NOMO-1 treated with dmso at 0.1 percent for 144 hours (cell line): ENCODE measurements at regions not wholly inside any gene's neighbourhood (a gene's known extent, or its start where the extent isn't known, plus 50 kb on each side); places are given as distances from the start of the nearest gene placed in this dataset.

Experiments used
- DNase-seq: peaks from one replicate; lab custom pipeline; 2025; ENCODE audit not compliant: unreplicated experiment; lab: John Stamatoyannopoulos, UW

- DNase-seq, result no peak
Observed at GRCh38 chr9:1658661-1659362, 356.3 kb upstream of the SMARCA2 start.

- DNase-seq, result no peak
Observed at GRCh38 chr9:1659363-1659690, 355.8 kb upstream of the SMARCA2 start.

- no peak for DNase-seq
Observed at GRCh38 chr9:1668441-1668840, 346.7 kb upstream of the SMARCA2 start.

GRCh38 chr9:1673300-1673699, 341.8 kb upstream of the SMARCA2 start:
- no peak for DNase-seq

GRCh38 chr9:1676771-1677170, 338.4 kb upstream of the SMARCA2 start:
- DNase-seq, result no peak

GRCh38 chr9:1683951-1684350, 331.2 kb upstream of the SMARCA2 start:
- no peak for DNase-seq

GRCh38 chr9:1698991-1699390, 316.2 kb upstream of the SMARCA2 start:
- no peak for DNase-seq

- DNase-seq, result no peak
Observed at GRCh38 chr9:1701113-1701512, 314.0 kb upstream of the SMARCA2 start.

- DNase-seq, result no peak
Observed at GRCh38 chr9:1702701-1703100, 312.4 kb upstream of the SMARCA2 start.

GRCh38 chr9:1707291-1707690, 307.9 kb upstream of the SMARCA2 start:
- DNase-seq, result no peak

GRCh38 chr9:1708219-1708618, 306.9 kb upstream of the SMARCA2 start:
- DNase-seq, result no peak

GRCh38 chr9:1709347-1709746, 305.8 kb upstream of the SMARCA2 start:
- DNase-seq, result no peak

GRCh38 chr9:1712861-1713450, 302.2 kb upstream of the SMARCA2 start:
- DNase-seq, result no peak

GRCh38 chr9:1713841-1714240, 301.3 kb upstream of the SMARCA2 start:
- no peak for DNase-seq

GRCh38 chr9:1717882-1718281, 297.3 kb upstream of the SMARCA2 start:
- DNase-seq, result no peak

- DNase-seq, result no peak
Observed at GRCh38 chr9:1718836-1719235, 296.3 kb upstream of the SMARCA2 start.

GRCh38 chr9:1721196-1721595, 294.0 kb upstream of the SMARCA2 start:
- no peak for DNase-seq

GRCh38 chr9:1722404-1722803, 292.7 kb upstream of the SMARCA2 start:
- no peak for DNase-seq

GRCh38 chr9:1723522-1724015, 291.6 kb upstream of the SMARCA2 start:
- no peak for DNase-seq

- DNase-seq, result no peak
Observed at GRCh38 chr9:1726993-1727759, 288.0 kb upstream of the SMARCA2 start.

- no peak for DNase-seq
Observed at GRCh38 chr9:1729631-1730030, 285.5 kb upstream of the SMARCA2 start.

GRCh38 chr9:1732670-1733069, 282.5 kb upstream of the SMARCA2 start:
- DNase-seq, result no peak
